NCI-H2081 treated with DMSO at 0.1 percent for 48 hours (cell line): ENCODE measurements at regions not wholly inside any gene's neighbourhood (a gene's known extent, or its start where the extent isn't known, plus 50 kb on each side); places are given as distances from the start of the nearest gene placed in this dataset.
"Not testable (repeated sequence)": the region's sequence is repeated elsewhere in the genome, so short reads cannot be mapped to it uniquely, and the experiment has no call there.

ENCODE experiments used
- DNase-seq: peaks from one replicate; lab custom pipeline; 2025; lab: John Stamatoyannopoulos, UW

GRCh38 chr5:174916227-174916626 is 191.8 kb downstream of the MSX2 start:
- DNase-seq: no peak

GRCh38 chr5:174911118-174911517 is 186.7 kb downstream of the MSX2 start:
- no peak for DNase-seq

- no peak for DNase-seq
Measured at GRCh38 chr5:174910245-174910737, 185.9 kb downstream of the MSX2 start.

- no peak for DNase-seq
Measured at GRCh38 chr5:174903172-174903732, 178.9 kb downstream of the MSX2 start.

GRCh38 chr5:174901336-174901735 is 177.0 kb downstream of the MSX2 start:
- DNase-seq: no peak

GRCh38 chr5:174900240-174900865 is 176.0 kb downstream of the MSX2 start:
- DNase-seq: no peak

- DNase-seq: no peak
Measured at GRCh38 chr5:174897281-174897950, 173.0 kb downstream of the MSX2 start.

GRCh38 chr5:174895360-174895759 is 171.0 kb downstream of the MSX2 start:
- DNase-seq: no peak

- DNase-seq: no peak
Measured at GRCh38 chr5:174892742-174893141, 168.4 kb downstream of the MSX2 start.

- DNase-seq: not testable (repeated sequence)
Measured at GRCh38 chr5:174880412-174881200, 156.2 kb downstream of the MSX2 start.

- no peak for DNase-seq
Measured at GRCh38 chr5:174877987-174878386, 153.6 kb downstream of the MSX2 start.

GRCh38 chr5:174872271-174872670 is 147.9 kb downstream of the MSX2 start:
- DNase-seq: no peak

GRCh38 chr5:174852143-174852542 is 127.8 kb downstream of the MSX2 start:
- no peak for DNase-seq

GRCh38 chr5:174850565-174851169 is 126.3 kb downstream of the MSX2 start:
- DNase-seq: no peak

- DNase-seq: no peak
Measured at GRCh38 chr5:174849426-174849825, 125.0 kb downstream of the MSX2 start.

- DNase-seq: no peak
Measured at GRCh38 chr5:174844971-174845370, 120.6 kb downstream of the MSX2 start.

- no peak for DNase-seq
Measured at GRCh38 chr5:174843263-174844250, 119.2 kb downstream of the MSX2 start.

- no peak for DNase-seq
Measured at GRCh38 chr5:174840435-174840834, 116.1 kb downstream of the MSX2 start.

- DNase-seq: no peak
Measured at GRCh38 chr5:174839196-174839595, 114.8 kb downstream of the MSX2 start.

GRCh38 chr5:174837919-174838902 is 113.8 kb downstream of the MSX2 start:
- no peak for DNase-seq
